HL-60 (cell line): ENCODE measurements at regions not wholly inside any gene's neighbourhood (a gene's known extent, or its start where the extent isn't known, plus 50 kb on each side); places are given as distances from the start of the nearest gene placed in this dataset.

Experiments
- GABPA ChIP-seq: IDR thresholded peaks from 2 replicates; pipeline ENCODE4 v1.6.1; 2012; ENCODE audit warnings: low read depth
- POLR2AphosphoS5 ChIP-seq: IDR thresholded peaks from 2 replicates; pipeline ENCODE4 v1.6.1; 2012; ENCODE audit warnings: low read depth
- SPI1 ChIP-seq: IDR thresholded peaks from 2 replicates; pipeline ENCODE4 v1.6.1; 2012; ENCODE audit warnings: low read depth, mild to moderate bottlenecking, borderline replicate concordance
- TF ChIP-seq, protein P1 (sequence below): IDR thresholded peaks from one replicate; pipeline ENCODE4 v1.5.1; 2011; ENCODE audit warnings: low read length, control low read depth, inconsistent platforms; ENCODE audit not compliant: insufficient read depth
- TF ChIP-seq, protein P2 (sequence below): IDR thresholded peaks from 2 replicates; pipeline ENCODE4 v1.6.1; 2012; ENCODE audit warnings: low read depth; ENCODE audit not compliant: insufficient replicate concordance

DNA sequence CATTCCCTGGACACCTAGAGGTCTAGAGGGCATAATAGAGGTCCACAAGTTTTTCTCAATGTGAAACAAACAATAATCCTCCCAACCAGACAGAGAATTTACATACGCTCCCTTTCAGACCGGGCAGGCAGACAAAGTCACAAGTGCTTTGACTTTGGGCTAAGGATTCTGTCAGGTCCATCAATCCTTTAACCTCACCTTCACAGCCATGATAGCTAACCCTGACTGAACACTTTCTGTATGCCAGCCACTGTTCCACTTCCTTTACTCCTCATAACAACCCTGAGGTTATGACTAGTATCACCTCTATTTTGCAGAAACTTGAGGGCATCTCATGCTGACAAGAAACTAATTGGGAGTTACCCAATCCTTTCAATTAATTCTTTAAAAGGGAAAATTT, 118.8 kb upstream of the AFF2 start:
- TF ChIP-seq, protein P1, sequence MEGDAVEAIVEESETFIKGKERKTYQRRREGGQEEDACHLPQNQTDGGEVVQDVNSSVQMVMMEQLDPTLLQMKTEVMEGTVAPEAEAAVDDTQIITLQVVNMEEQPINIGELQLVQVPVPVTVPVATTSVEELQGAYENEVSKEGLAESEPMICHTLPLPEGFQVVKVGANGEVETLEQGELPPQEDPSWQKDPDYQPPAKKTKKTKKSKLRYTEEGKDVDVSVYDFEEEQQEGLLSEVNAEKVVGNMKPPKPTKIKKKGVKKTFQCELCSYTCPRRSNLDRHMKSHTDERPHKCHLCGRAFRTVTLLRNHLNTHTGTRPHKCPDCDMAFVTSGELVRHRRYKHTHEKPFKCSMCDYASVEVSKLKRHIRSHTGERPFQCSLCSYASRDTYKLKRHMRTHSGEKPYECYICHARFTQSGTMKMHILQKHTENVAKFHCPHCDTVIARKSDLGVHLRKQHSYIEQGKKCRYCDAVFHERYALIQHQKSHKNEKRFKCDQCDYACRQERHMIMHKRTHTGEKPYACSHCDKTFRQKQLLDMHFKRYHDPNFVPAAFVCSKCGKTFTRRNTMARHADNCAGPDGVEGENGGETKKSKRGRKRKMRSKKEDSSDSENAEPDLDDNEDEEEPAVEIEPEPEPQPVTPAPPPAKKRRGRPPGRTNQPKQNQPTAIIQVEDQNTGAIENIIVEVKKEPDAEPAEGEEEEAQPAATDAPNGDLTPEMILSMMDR = no peak
- TF ChIP-seq GABPA (no peak), POLR2AphosphoS5 (no peak), SPI1 (no peak)
- TF ChIP-seq, protein P2, sequence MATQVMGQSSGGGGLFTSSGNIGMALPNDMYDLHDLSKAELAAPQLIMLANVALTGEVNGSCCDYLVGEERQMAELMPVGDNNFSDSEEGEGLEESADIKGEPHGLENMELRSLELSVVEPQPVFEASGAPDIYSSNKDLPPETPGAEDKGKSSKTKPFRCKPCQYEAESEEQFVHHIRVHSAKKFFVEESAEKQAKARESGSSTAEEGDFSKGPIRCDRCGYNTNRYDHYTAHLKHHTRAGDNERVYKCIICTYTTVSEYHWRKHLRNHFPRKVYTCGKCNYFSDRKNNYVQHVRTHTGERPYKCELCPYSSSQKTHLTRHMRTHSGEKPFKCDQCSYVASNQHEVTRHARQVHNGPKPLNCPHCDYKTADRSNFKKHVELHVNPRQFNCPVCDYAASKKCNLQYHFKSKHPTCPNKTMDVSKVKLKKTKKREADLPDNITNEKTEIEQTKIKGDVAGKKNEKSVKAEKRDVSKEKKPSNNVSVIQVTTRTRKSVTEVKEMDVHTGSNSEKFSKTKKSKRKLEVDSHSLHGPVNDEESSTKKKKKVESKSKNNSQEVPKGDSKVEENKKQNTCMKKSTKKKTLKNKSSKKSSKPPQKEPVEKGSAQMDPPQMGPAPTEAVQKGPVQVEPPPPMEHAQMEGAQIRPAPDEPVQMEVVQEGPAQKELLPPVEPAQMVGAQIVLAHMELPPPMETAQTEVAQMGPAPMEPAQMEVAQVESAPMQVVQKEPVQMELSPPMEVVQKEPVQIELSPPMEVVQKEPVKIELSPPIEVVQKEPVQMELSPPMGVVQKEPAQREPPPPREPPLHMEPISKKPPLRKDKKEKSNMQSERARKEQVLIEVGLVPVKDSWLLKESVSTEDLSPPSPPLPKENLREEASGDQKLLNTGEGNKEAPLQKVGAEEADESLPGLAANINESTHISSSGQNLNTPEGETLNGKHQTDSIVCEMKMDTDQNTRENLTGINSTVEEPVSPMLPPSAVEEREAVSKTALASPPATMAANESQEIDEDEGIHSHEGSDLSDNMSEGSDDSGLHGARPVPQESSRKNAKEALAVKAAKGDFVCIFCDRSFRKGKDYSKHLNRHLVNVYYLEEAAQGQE = no peak
